ENCODE measurements at regions not wholly inside any gene's neighbourhood (a gene's known extent, or its start where the extent isn't known, plus 50 kb on each side); places are given as distances from the start of the nearest gene placed in this dataset.

GRCh38 chr5:7185742-7186141 is 210.2 kb upstream of the ADCY2 start:
- TF ChIP-seq RAD21 (IDR thresholded peaks at IDR 0.05; ENCODE audit: low read depth) (no peak), EGR1 (IDR thresholded peaks at IDR 0.05) (no peak), CREB1 (IDR thresholded peaks at IDR 0.05; ENCODE audit: low read depth) (no peak), YY1 (IDR thresholded peaks at IDR 0.05; ENCODE audit: low read depth) (no peak)

All from Ishikawa (cell line).